ENCODE measurements at regions not wholly inside any gene's neighbourhood (a gene's known extent, or its start where the extent isn't known, plus 50 kb on each side); places are given as distances from the start of the nearest gene placed in this dataset.

DNA sequence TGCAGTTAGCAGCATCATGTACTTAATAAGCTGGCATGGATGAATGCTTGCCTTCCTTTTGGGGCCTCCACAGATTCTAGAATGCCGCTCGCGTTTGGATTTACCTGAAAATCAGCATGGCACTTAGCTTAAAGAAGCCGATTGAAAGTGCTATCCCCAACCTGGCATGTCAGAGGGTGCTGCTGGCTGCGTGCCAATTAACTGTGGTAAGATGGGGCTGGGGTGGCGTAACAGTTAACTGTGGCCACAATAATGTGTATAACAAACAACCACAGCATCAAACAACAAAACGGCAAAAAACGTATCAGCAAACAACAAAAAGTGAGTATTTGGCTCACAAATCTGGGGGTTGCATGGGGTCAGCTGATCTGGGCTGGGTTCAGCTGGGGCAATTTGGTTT, 70.5 kb downstream of the CBLL2 start:
- CTCF ChIA-PET: no interaction called here
- POLR2A ChIA-PET: no interaction called here
- intact Hi-C loops (cut with micrococcal nuclease): no loop called here
- Histone ChIP-seq H3K9ac (replicated peaks; ENCODE audit: extremely low read depth, insufficient read depth, low read length) (no peak overlapping the region), H3K9me1 (replicated peaks; ENCODE audit: control insufficient read depth, extremely low read depth, insufficient read depth, low read length) (no peaks in the 10 kb centered on the region), H4K20me1 (replicated peaks; ENCODE audit: control insufficient read depth, extremely low read depth, insufficient read depth, low read length) (no peaks in the 10 kb centered on the region), H3K4me3 (replicated peaks in 1 of 3; ENCODE audit: insufficient read depth in 1 of 3, low read depth in 1 of 3, low read length in 3 of 3) (no peak overlapping the region), H3K4me1 (ENCODE audit: control insufficient read depth, extremely low read depth, insufficient read depth, low read length) (no peaks in the 10 kb centered on the region), H3K27me3 (ENCODE audit: control insufficient read depth in 2 of 2, insufficient read depth in 2 of 2, low read length in 2 of 2) (no peaks in the 10 kb centered on the region), H3K9me3 (replicated peaks; ENCODE audit: control insufficient read depth, insufficient read depth, low read length) (no peaks in the 10 kb centered on the region), H2AFZ (ENCODE audit: low read depth, low read length) (no peak overlapping the region), H3K79me2 (ENCODE audit: control insufficient read depth, insufficient read depth, low read length) (no peaks in the 10 kb centered on the region), H3K27ac (ENCODE audit: insufficient read depth, low read depth, low read length) (no peak overlapping the region), H3K4me2 (ENCODE audit: insufficient read depth, low read length) (no peak overlapping the region), H3K36me3 (ENCODE audit: control insufficient read depth in 2 of 2, extremely low read depth in 1 of 2, insufficient read depth in 2 of 2, low read length in 2 of 2) (no peaks in the 10 kb centered on the region)
- DNase-seq (ENCODE audit: low read depth, low spot score) (no peak), FAIRE-seq (no peak)
- dilution Hi-C loops (cut with MboI; ENCODE audit: extremely low pct_ligation_motif_present, low sequenced_read_pairs): no loop called here
- BruUV-seq (replicated peaks): no TSS peak
- TF ChIP-seq EZH2 (IDR thresholded peaks at IDR 0.05; ENCODE audit: borderline replicate concordance, low read depth, low read length, severe bottlenecking) (no peak), JUN (IDR thresholded peaks at IDR 0.05; ENCODE audit: borderline replicate concordance, insufficient read depth, insufficient read length, low read depth) (no peak), GATA2 (IDR thresholded peaks at IDR 0.05; ENCODE audit: insufficient read depth, insufficient read length, low read depth, low read length) (no peak), MYC (IDR thresholded peaks at IDR 0.05; ENCODE audit: low read depth, low read length) (no peak), FOS (IDR thresholded peaks at IDR 0.05; ENCODE audit: borderline replicate concordance, insufficient read depth, low read length) (no peak), POLR2A (IDR thresholded peaks at IDR 0.05; ENCODE audit: low read depth, low read length) (no peak), POLR2AphosphoS5 (IDR thresholded peaks at IDR 0.05; ENCODE audit: insufficient read depth, low read depth, low read length) (no peak)
- TF ChIP-seq, protein P1, sequence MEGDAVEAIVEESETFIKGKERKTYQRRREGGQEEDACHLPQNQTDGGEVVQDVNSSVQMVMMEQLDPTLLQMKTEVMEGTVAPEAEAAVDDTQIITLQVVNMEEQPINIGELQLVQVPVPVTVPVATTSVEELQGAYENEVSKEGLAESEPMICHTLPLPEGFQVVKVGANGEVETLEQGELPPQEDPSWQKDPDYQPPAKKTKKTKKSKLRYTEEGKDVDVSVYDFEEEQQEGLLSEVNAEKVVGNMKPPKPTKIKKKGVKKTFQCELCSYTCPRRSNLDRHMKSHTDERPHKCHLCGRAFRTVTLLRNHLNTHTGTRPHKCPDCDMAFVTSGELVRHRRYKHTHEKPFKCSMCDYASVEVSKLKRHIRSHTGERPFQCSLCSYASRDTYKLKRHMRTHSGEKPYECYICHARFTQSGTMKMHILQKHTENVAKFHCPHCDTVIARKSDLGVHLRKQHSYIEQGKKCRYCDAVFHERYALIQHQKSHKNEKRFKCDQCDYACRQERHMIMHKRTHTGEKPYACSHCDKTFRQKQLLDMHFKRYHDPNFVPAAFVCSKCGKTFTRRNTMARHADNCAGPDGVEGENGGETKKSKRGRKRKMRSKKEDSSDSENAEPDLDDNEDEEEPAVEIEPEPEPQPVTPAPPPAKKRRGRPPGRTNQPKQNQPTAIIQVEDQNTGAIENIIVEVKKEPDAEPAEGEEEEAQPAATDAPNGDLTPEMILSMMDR (IDR thresholded peaks at IDR 0.05; ENCODE audit: extremely low read depth in 1 of 2, insufficient read depth in 1 of 2, low read depth in 1 of 2, low read length in 2 of 2): no peak
- TF ChIP-seq, protein P2, sequence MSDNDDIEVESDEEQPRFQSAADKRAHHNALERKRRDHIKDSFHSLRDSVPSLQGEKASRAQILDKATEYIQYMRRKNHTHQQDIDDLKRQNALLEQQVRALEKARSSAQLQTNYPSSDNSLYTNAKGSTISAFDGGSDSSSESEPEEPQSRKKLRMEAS (IDR thresholded peaks at IDR 0.05; ENCODE audit: insufficient read depth, insufficient read length): no peak
